ENCODE measurements at regions not wholly inside any gene's neighbourhood (a gene's known extent, or its start where the extent isn't known, plus 50 kb on each side); places are given as distances from the start of the nearest gene placed in this dataset.

GRCh38 chr12:116346741-116347140 is 69.2 kb upstream of the MED13L start:
- no peak for TF ChIP-seq POLR2A (IDR thresholded peaks at IDR 0.05)
- TF ChIP-seq CTCF (IDR thresholded peaks at IDR 0.05), result no peak
- no peak for TF ChIP-seq EP300 (IDR thresholded peaks at IDR 0.05; ENCODE audit: low read depth)
